SH-SY5Y (cell line): ENCODE measurements at regions not wholly inside any gene's neighbourhood (a gene's known extent, or its start where the extent isn't known, plus 50 kb on each side); places are given as distances from the start of the nearest gene placed in this dataset.

ENCODE experiments used
- GATA2 ChIP-seq: IDR thresholded peaks from 2 replicates; pipeline ENCODE4 v1.6.1; 2011; ENCODE audit warnings: mild to moderate bottlenecking, low read depth, low read length
- GATA3 ChIP-seq: IDR thresholded peaks from 2 replicates; pipeline ENCODE4 v1.6.1; 2011; ENCODE audit warnings: low read depth, mild to moderate bottlenecking, low read length, moderate library complexity

- no peak for TF ChIP-seq GATA3
- no peak for TF ChIP-seq GATA2
Measured at GRCh38 chr2:43059183-43059897, 167.1 kb downstream of the ZFP36L2 start.
